GM21367 (cell line): ENCODE measurements at regions not wholly inside any gene's neighbourhood (a gene's known extent, or its start where the extent isn't known, plus 50 kb on each side); places are given as distances from the start of the nearest gene placed in this dataset.

Experiments
- ATAC-seq: cut with Tn5 transposase; IDR thresholded peaks from one replicate; pipeline ENCODE4 v1.9.1; 2021; ENCODE audit not compliant: unreplicated experiment

GRCh38 chr4:165716472-165716871 lies 156.6 kb upstream of the TLL1 start:
- ATAC-seq: no peak

GRCh38 chr4:165718660-165719059 lies 154.4 kb upstream of the TLL1 start:
- ATAC-seq: no peak

DNA sequence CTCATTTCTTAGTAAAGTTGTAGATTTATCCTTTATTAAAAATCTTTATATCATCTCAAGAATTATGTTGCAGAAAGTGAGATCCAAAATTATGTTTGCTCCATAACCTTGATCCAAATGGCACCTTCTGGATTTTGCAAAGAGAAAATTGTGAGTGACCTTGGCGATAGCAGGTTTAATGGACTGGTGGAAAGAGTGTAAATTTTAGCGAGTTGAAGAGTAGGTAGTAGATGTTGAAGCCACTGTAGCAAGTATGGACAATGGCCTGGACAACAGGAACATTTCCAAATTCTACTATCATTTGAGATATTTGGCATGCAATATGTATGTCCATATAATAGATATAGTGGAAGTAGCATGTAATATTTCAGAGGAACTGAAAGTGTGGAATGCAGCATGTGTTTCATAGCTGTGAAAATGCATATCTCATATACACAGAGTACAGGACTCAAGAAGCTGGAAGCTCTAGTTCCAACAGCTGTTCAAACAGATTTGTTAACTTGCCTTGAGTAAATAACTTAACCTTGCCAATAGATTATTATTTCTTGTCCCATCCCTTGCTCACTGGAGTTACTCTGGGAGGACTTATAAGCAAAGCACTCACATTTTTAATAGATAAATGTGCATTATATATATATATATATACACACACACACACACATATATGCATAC lies 152.5 kb upstream of the TLL1 start:
- ATAC-seq: no peak

DNA sequence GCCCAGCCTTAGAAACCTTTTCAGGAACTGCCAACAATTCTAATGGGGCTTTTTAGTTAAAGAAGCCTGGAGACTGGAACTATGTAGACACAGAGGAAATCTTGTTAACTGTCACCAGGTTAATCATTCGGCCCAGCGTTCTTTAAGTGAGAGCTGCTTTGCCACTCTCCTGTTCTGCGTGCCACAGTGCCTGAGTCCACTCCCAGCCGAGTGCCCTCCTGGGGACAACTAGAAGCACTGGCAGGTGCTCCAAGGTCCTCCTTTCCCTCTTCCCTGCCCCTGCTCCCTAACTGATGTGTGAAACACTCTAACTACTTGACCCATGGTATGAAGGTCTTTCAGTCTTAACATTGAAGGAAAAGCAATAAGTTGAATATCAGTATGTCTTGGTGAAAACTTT lies 151.2 kb upstream of the TLL1 start:
- no peak for ATAC-seq

GRCh38 chr4:165723051-165723795 lies 149.8 kb upstream of the TLL1 start:
- ATAC-seq: no peak

GRCh38 chr4:165724786-165725185 lies 148.3 kb upstream of the TLL1 start:
- ATAC-seq: no peak

DNA sequence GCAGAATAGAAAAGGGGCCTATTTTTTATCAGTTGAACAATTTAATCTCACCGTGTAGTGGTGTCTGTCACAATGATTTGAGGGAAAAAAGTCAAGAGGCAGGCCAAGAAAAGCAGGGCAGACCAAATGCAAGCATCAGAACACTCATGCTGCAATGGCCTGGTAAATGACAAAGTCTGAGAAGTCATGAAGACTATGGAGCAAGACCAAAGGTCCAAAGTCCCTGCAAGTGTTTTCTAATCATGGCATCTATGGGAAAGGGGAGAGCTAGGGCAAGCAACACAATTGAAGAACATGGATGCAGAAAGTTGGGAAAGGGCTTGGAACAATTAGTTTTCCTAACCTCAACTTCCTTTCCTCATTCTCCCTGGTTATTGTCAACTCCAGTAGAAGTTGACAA lies 147.7 kb upstream of the TLL1 start:
- no peak for ATAC-seq

GRCh38 chr4:165726831-165727230 lies 146.2 kb upstream of the TLL1 start:
- no peak for ATAC-seq

DNA sequence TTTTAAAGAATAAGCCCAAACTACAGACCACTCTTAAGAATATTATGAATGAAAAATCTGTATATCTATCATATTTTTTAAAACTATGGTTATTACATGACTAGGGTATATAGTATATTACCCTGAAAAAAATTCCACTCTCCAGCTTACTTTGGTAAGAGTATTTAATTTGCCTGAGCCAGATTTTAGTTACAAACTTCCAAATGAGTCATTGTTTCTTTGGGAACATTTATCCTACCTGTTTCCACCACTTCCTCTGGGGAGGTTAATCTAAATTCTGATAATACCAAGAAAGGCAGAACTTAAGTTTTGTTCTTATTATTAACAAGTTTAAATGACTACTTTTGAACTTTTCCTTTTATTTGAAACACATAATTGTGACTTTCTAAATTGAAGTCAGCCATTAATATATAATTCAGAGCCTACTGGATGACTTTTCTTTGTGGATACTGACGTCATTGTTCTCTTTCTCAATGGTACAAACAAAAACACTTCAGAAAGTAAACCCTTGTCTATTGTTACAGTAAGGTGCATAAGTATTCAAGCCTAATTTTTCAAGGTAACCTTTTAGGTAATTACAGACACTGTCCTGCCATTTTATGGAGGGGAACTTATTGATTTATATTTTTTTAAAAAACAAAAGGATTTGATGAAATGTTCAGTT lies 135.6 kb upstream of the TLL1 start:
- ATAC-seq: no peak

DNA sequence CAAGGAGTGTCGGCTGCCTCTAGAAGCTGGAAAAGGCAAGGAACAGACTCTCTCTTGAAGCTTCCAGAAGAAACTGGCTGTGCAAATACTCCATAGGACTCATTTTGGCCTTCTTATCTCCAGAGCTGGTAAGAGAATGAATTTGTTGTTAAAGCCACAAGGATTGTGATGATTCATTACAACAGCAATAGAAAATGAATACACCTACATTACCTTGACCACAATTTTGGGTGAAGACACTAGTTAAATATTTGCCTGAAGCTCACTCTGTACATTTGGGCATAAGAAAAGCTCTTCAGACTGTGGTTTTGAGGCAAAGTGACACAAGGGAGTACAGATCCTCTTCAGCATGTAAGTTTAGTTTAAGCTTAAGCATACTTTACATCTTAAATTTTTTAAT lies 134.5 kb upstream of the TLL1 start:
- ATAC-seq: no peak

DNA sequence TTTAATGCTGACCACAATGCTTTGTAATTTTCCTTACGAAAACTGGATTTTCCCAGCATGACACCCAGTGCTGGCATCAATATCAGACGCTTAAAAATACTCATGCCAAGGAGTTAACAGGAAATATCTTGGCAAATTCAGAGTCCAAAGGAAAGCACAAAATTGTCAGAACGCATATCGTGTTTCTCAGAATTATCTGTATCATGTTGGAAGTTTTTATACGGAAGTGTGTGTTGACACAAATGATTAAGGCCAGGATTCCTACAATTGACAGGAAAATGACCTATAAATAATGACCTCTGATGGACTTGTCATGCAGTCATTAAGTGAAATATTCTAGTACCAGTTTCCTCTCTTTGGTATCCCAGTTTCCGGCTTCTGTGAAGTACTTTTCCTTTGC lies 132.1 kb upstream of the TLL1 start:
- no peak for ATAC-seq

DNA sequence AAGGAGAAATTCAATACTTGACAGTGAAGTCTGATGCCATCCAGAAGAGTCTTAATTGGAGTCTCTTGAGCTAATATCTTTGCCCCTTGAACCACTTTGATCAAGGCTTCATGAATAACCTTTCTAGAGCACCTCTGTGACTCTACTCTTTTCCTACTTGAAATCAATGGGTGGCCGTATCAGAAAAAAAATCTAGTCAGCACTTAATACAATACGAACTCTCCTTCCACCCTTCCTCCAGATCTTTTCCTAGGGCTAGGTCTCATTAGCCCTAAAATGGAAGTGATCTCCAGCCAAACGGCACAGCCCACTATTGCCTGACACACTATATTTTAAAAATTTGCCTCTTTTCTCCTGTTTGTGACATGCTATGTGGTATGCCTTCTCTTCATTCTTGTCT lies 129.6 kb upstream of the TLL1 start:
- no peak for ATAC-seq

DNA sequence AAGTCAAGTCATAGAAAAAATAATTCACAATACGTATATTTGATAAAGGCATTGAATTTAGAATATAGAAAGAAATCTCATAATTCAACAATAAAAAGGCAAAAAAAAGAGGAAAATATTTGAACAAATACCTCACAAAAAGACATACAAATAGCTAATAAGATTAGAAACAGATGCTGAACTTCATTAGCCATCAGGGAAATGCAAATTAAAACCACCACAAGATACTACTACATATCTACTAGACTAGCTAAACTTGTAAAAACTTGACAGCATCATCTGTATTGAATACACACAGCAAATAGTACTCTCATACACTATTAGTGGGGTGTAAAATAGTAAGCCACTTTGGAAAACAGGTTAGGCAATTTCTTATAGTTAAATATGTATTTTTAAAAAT lies 128.7 kb upstream of the TLL1 start:
- ATAC-seq: no peak

DNA sequence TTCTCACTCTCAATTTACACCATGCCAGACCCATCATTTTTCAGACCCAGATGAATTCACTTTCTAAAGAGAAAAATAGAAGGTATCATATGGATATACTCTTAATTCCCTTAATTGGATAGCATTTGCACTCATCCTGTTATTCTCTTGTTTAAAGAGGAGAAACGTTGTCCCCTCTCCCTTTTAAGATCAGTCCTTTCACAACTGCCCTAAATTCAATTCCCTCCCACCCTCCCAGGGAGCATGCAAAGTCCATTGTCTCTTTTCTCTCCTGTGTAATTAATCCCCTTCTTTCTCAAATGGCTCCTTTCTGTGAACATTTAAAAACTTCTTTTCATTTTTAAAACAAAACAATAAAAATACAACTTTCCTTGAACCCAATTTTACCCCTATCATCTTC lies 124.7 kb upstream of the TLL1 start:
- no peak for ATAC-seq

GRCh38 chr4:165751882-165752281 lies 121.2 kb upstream of the TLL1 start:
- no peak for ATAC-seq

GRCh38 chr4:165754664-165755063 lies 118.4 kb upstream of the TLL1 start:
- no peak for ATAC-seq

DNA sequence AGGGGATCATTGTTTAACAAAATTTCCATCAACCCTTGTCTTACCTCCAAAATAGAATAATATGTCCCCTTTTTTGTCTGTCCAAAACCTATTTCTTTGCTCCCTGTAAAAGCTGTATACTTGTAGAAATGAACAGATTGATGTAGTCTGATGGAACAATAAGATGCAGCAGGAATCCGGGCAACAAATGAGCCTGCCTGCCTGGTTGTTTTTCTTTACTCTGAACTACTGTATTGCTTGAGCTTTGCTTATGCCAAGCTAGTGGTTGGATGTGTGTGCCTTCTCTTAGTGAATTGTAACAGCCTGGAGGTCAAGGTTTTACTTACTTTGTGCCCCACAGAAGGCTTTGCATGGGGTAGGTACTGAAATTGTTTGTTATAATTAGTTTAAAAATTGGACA lies 116.2 kb upstream of the TLL1 start:
- ATAC-seq: no peak

GRCh38 chr4:165757451-165757850 lies 115.6 kb upstream of the TLL1 start:
- no peak for ATAC-seq

DNA sequence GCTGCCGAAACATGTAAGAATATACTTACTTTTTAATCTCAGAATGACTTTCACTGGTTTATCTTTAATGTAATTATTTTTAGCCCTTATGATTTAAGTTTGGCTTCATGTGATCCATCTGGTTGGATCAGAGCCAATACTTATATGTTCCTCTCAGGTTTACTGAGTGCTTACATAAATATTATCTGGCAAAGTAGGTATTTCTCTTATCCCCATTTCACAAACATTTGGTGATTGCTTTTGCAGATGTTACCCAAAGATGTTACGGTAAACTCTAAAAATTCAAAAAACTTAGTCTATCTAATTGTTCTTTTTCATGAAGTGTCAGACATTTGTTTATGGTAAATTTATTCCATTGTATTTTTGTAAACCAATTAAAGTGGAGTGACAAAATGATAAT lies 115.0 kb upstream of the TLL1 start:
- ATAC-seq: no peak

GRCh38 chr4:165760182-165760581 lies 112.9 kb upstream of the TLL1 start:
- no peak for ATAC-seq

DNA sequence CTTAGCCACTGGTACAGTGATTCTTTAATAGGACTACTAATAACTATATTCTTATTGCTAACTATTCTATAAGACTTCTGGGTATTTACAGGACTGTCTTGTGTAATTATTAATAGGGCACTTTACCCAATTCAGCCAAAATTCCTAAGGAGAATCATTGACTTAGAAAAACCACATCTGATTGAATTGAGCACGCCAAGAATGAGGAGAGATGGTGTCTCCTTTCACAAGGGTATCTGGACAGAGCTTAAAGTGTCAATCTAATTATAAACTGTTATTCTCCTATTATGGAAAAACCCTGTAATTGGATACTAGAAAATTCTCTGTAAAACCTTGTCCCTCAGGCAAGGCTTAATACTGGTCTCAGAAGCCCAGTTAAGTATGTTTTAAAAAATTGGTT lies 111.1 kb upstream of the TLL1 start:
- no peak for ATAC-seq

GRCh38 chr4:165763640-165764039 lies 109.4 kb upstream of the TLL1 start:
- no peak for ATAC-seq
